ENCODE measurements at regions not wholly inside any gene's neighbourhood (a gene's known extent, or its start where the extent isn't known, plus 50 kb on each side); places are given as distances from the start of the nearest gene placed in this dataset.

DNA sequence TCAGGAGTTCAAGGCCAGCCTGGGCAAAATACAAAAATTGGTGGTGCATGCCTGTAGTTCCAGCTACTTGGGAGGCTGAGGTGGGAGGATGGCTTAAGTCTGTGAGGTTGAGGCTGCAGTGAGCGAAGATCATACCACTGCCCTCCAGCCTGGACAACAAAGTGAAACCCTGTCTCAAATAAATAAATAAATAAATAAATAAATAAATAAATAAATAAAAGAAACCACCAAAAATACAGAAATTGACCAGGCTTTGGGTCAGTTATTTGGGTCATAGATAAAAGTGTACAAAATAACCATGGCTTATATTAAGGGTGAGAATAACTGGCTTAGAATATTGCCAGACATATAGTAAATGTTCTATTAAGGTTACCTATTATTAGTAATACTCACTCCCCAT, 129.2 kb downstream of the NEUROD6 start:
- no peaks in the 10 kb centered on the region for H3K4me1 Mint-ChIP-seq
- no peak overlapping the region for H3K27ac Mint-ChIP-seq
- DNase-seq (ENCODE audit: low spot score in 2 of 2) (no peak), ATAC-seq (no peak)
- peaks cover 5% of the 10 kb centered on the region for H3K9me3 Mint-ChIP-seq
- H3K36me3 Mint-ChIP-seq = no peaks in the 10 kb centered on the region
- no peak overlapping the region for H3K4me3 Mint-ChIP-seq

- no peak overlapping the region for H3K27ac Mint-ChIP-seq
- DNase-seq (ENCODE audit: low spot score in 2 of 2) = no peak
- ATAC-seq = no peak
- peaks cover 10% of the 10 kb centered on the region for H3K9me3 Mint-ChIP-seq
- H3K4me1 Mint-ChIP-seq = no peaks in the 10 kb centered on the region
- H3K36me3 Mint-ChIP-seq = no peaks in the 10 kb centered on the region
- no peak overlapping the region for H3K4me3 Mint-ChIP-seq
Measured at GRCh38 chr7:31204071-31204470, 136.5 kb downstream of the NEUROD6 start.

- Mint-ChIP-seq H3K4me1 (no peaks in the 10 kb centered on the region), H3K4me3 (no peak overlapping the region), H3K9me3 (peaks cover 5% of the 10 kb centered on the region), H3K27ac (no peak overlapping the region), H3K36me3 (no peaks in the 10 kb centered on the region)
- no peak for DNase-seq (ENCODE audit: low spot score in 2 of 2)
- ATAC-seq = no peak
Measured at GRCh38 chr7:31203551-31203950, 137.0 kb downstream of the NEUROD6 start.

GRCh38 chr7:31202801-31203200, 137.7 kb downstream of the NEUROD6 start:
- no peak for ATAC-seq
- H3K4me1 Mint-ChIP-seq = no peaks in the 10 kb centered on the region
- H3K4me3 Mint-ChIP-seq = no peak overlapping the region
- no peaks in the 10 kb centered on the region for H3K36me3 Mint-ChIP-seq
- H3K9me3 Mint-ChIP-seq = peaks cover 5% of the 10 kb centered on the region
- H3K27ac Mint-ChIP-seq = no peak overlapping the region
- no peak for DNase-seq (ENCODE audit: low spot score in 2 of 2)

DNA sequence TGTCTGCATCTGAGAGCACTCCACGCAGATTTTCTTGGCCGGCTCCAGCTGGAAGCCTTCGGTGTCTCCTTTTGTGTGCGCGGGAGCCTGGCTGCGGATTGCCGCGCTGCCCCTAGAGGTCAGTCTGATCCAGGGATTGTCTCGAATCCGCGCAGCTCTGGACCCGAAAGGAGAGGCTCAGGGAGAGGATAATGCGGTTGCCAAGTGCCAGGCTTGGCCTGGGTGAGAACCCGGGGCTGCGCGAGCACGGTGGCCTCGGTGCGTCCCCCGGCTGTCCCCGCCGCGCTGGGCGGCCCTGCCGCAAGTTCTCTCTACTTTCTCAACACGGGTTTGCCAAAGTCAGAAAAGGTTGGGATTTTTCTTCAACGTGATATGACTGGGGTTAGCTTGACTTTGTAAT, 140.9 kb downstream of the ADCYAP1R1 start:
- Mint-ChIP-seq H3K36me3 (no peaks in the 10 kb centered on the region), H3K27ac (no peak overlapping the region), H3K4me1 (no peaks in the 10 kb centered on the region), H3K9me3 (no peaks in the 10 kb centered on the region), H3K4me3 (no peak overlapping the region)
- ATAC-seq (no peak), DNase-seq (ENCODE audit: low spot score in 2 of 2) (no peak)

DNA sequence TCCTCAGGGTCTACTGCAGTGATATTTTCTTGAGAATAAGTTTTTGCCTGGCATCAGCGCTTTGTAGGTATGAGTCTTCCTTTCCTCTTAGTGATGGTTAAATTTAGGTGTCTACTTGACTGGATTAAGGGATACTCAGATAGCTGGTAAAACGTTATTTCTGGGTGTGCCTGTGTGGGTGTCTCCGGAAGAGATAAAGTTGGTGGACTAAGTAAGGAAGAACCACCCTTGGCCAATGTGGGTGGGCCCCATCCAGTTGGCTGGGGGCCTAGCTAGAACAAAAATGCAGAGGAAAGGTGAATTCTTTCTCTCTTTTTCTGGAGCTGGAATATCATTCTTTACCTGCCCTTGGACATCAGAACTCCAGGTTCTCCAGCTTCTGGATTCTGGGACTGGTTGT, 138.8 kb downstream of the ADCYAP1R1 start:
- no peak for ATAC-seq

DNA sequence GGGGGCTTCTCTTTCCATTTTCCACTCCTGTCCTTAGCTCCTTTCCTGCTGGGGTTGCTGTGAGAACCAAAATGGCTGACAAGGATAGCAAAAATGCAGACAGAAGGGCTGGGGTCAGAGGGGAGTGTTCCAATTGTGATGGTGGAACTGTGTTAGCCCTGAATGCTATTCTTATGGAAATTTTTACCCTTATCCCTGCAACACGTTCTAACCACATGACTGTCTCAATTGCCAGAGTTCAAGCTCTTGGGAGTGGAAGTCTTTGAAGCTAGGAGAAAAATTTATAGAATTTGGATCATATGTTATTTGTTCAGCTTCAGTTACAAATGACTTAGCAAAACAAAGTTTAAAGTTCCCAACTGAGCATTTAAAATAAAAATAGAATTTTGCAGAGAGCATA, 134.1 kb downstream of the ADCYAP1R1 start:
- Mint-ChIP-seq H3K4me3 (no peak overlapping the region), H3K27ac (no peak overlapping the region)

More for the DNA sequence above, 138.8 kb downstream of the ADCYAP1R1 start:
- no peaks in the 10 kb centered on the region for H3K4me1 Mint-ChIP-seq
- H3K4me3 Mint-ChIP-seq = no peak overlapping the region
- H3K9me3 Mint-ChIP-seq = peaks cover under 1% of the 10 kb centered on the region
- H3K27ac Mint-ChIP-seq = no peak overlapping the region
- H3K36me3 Mint-ChIP-seq = no peaks in the 10 kb centered on the region
- no peak for DNase-seq (ENCODE audit: low spot score in 2 of 2)

DNA sequence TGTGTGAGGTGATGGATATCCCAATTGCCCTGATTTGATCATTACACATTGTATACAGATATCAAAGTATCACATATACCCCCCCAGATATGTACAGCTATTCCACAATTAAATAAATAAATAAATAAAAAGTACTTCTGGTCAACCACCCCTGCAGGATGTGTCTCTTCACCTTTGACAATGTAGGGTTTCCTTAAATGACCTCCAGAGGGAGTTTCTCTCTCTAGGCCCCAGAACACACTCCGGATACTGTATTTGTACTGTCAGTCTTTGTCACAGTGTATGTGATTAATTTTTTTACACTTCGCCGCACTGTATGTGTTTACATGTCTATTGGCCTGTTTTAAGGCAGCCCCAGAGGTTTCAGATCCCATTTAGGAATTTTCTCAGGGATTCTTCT, 123.6 kb downstream of the ADCYAP1R1 start:
- no peaks in the 10 kb centered on the region for H3K4me1 Mint-ChIP-seq
- DNase-seq (ENCODE audit: low spot score in 2 of 2) (no peak), ATAC-seq (no peak)
- H3K9me3 Mint-ChIP-seq = peaks cover 4% of the 10 kb centered on the region
- H3K36me3 Mint-ChIP-seq = no peaks in the 10 kb centered on the region
- no peak overlapping the region for H3K4me3 Mint-ChIP-seq
- H3K27ac Mint-ChIP-seq = no peak overlapping the region

More for the DNA sequence above, 134.1 kb downstream of the ADCYAP1R1 start:
- H3K4me1 Mint-ChIP-seq = no peaks in the 10 kb centered on the region
- no peak for DNase-seq (ENCODE audit: low spot score in 2 of 2)
- no peak for ATAC-seq
- H3K36me3 Mint-ChIP-seq = no peaks in the 10 kb centered on the region
- H3K9me3 Mint-ChIP-seq = peaks cover 13% of the 10 kb centered on the region

DNA sequence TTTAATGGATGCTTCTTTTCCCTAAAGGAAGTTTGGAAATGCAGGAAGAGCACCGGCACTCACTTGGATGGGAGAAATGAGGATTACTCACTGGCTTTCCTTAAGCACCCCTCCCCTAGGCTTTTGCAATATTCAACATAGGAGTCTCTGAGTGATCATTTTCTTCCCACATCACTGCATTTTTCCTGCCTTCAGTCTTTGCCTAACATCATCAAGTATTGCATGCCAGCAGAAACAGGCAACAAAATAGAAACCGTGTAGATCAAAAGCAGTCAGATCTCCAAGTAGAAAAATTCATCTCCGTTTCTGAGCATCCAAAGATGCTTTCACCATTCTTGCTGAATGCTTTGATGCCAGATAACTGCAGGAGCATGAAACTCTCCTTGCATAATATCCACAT, 119.9 kb downstream of the ADCYAP1R1 start:
- Mint-ChIP-seq H3K36me3 (no peaks in the 10 kb centered on the region), H3K27ac (no peak overlapping the region), H3K9me3 (peaks cover 4% of the 10 kb centered on the region), H3K4me1 (no peaks in the 10 kb centered on the region), H3K4me3 (no peak overlapping the region)
- no peak for DNase-seq (ENCODE audit: low spot score in 2 of 2)
- ATAC-seq = no peak

DNA sequence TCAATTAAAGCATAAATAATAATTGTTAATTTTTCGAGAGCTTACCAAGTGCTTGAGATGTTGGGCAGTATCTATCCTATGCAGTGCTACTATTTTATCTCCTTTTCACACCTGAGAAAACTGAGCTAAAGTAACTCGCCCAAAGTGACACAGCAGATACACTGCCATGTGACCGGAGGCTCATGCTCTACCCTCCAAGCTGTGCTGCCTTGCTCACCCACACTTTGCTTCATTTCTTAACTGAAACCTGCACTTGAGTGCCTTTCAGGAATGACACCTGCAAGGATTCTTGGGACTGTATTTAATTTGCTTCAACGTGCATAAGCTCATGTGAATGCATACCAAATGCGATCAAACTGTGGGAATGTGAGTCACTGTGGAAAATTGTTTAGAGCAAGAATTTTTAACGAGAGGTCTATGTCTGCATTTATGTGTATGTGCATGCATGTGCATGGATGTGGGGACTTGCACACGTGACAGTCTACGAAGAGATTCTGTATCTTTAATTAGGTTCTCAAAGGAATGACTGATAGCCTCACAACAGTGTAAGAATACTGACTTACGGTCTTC, 119.2 kb downstream of the ADCYAP1R1 start:
- ATAC-seq (no peak), DNase-seq (ENCODE audit: low spot score in 2 of 2) (no peak)
- H3K4me3 Mint-ChIP-seq = no peak overlapping the region
- no peaks in the 10 kb centered on the region for H3K36me3 Mint-ChIP-seq
- no peaks in the 10 kb centered on the region for H3K4me1 Mint-ChIP-seq
- peaks cover 4% of the 10 kb centered on the region for H3K9me3 Mint-ChIP-seq
- H3K27ac Mint-ChIP-seq = no peak overlapping the region
